Fibroblast of pulmonary artery (primary cell): ENCODE measurements at regions not wholly inside any gene's neighbourhood (a gene's known extent, or its start where the extent isn't known, plus 50 kb on each side); places are given as distances from the start of the nearest gene placed in this dataset.
A peak's percentile ranks its signal among the peaks of the same experiment; 100 is the strongest.

Source experiments
- DNase-seq: peaks from one replicate; pipeline ENCODE4 v3.0.0-alpha.2; 2010; ENCODE audit warnings: low read depth
- H3K4me3 ChIP-seq: replicated peaks from 2 replicates; pipeline ENCODE4 v1.5.1; 2011; ENCODE audit warnings: low read depth, mild to moderate bottlenecking, control low read depth, low read length, moderate library complexity
- CTCF ChIP-seq: IDR thresholded peaks from 2 replicates; pipeline ENCODE4 v1.5.1; 2011; ENCODE audit warnings: mild to moderate bottlenecking, control low read depth, low read length, inconsistent platforms; ENCODE audit errors: missing control alignments

GRCh38 chr1:218763538-218763937 lies 410.1 kb upstream of the LYPLAL1 start:
- no peak for DNase-seq
- H3K4me3 ChIP-seq = no peak overlapping the region
- no peak for TF ChIP-seq CTCF

- peak; percentile 74 for DNase-seq
- H3K4me3 ChIP-seq = no peak overlapping the region
- TF ChIP-seq CTCF = no peak
Observed at GRCh38 chr1:218765753-218766152, 407.9 kb upstream of the LYPLAL1 start.

GRCh38 chr1:218771931-218772330 lies 401.7 kb upstream of the LYPLAL1 start:
- TF ChIP-seq CTCF = no peak
- H3K4me3 ChIP-seq = no peak overlapping the region
- no peak for DNase-seq

GRCh38 chr1:218772575-218772974 lies 401.1 kb upstream of the LYPLAL1 start:
- TF ChIP-seq CTCF = no peak
- DNase-seq = peak; percentile 17
- no peak overlapping the region for H3K4me3 ChIP-seq

GRCh38 chr1:218775501-218776021 lies 398.1 kb upstream of the LYPLAL1 start:
- DNase-seq = peak; percentile 34
- H3K4me3 ChIP-seq = no peak overlapping the region
- TF ChIP-seq CTCF = no peak

GRCh38 chr1:218778257-218779126 lies 395.2 kb upstream of the LYPLAL1 start:
- no peak for DNase-seq
- no peak overlapping the region for H3K4me3 ChIP-seq
- TF ChIP-seq CTCF = no peak
